ENCODE measurements at regions not wholly inside any gene's neighbourhood (a gene's known extent, or its start where the extent isn't known, plus 50 kb on each side); places are given as distances from the start of the nearest gene placed in this dataset.
A peak's percentile ranks its signal among the peaks of the same experiment; 100 is the strongest.

GRCh38 chr6:133165235-133165634 is 75.9 kb upstream of the EYA4 start:
- Histone ChIP-seq H3K9ac (ENCODE audit: low read depth, low read length) (no peak overlapping the region), H2BK15ac (ENCODE audit: low read depth, low read length) (no peak overlapping the region), H3K23ac (ENCODE audit: low read depth, low read length) (no peak overlapping the region), H3K79me1 (ENCODE audit: low read depth in 1 of 2, low read length in 2 of 2) (no peaks in the 10 kb centered on the region), H4K5ac (ENCODE audit: low read depth, low read length) (no peak overlapping the region), H4K8ac (ENCODE audit: low read depth in 2 of 2, low read length in 2 of 2) (no peak overlapping the region), H3K4me2 (ENCODE audit: low read depth, low read length) (no peak overlapping the region), H2BK120ac (ENCODE audit: low read depth, low read length) (no peak overlapping the region), H3K14ac (replicated peaks; ENCODE audit: low read depth, low read length) (no peak overlapping the region), H3K4me1 (ENCODE audit: control insufficient read depth, insufficient read depth, low read length) (peaks cover 5% of the 10 kb centered on the region; the same call in 1 of the 2 replicates), H2AK9ac (replicated peaks; ENCODE audit: low read depth, low read length, poor library complexity) (no peak overlapping the region), H2AK5ac (ENCODE audit: low read depth, low read length) (no peak overlapping the region), H3K9me3 (ENCODE audit: control insufficient read depth, insufficient read depth, low read length) (no peaks in the 10 kb centered on the region), H2BK20ac (ENCODE audit: low read depth, low read length) (no peak overlapping the region), H3K18ac (ENCODE audit: low read depth, low read length) (no peak overlapping the region), H3K27ac (ENCODE audit: insufficient read depth, low read length) (no peak overlapping the region; the same call in 1 of the 2 replicates), H3K56ac (ENCODE audit: extremely low read depth, insufficient read depth, low read length) (no peak overlapping the region), H2BK5ac (ENCODE audit: low read depth, low read length, poor library complexity, severe bottlenecking) (no peak overlapping the region), H3K4ac (ENCODE audit: low read depth, low read length) (no peak overlapping the region), H3K4me3 (ENCODE audit: insufficient read depth, low read depth, low read length) (no peak overlapping the region), H2AFZ (replicated peaks; ENCODE audit: low read length, poor library complexity) (no peak overlapping the region), H3K36me3 (ENCODE audit: control insufficient read depth, insufficient read depth, low read length) (no peaks in the 10 kb centered on the region), H4K20me1 (ENCODE audit: insufficient read depth, low read length) (no peaks in the 10 kb centered on the region), H3K9me1 (ENCODE audit: insufficient read depth, low read length) (no peaks in the 10 kb centered on the region), H3K27me3 (ENCODE audit: control insufficient read depth, insufficient read depth, low read length) (no peaks in the 10 kb centered on the region), H4K91ac (ENCODE audit: insufficient read depth, low read depth, low read length) (no peak overlapping the region)
- ATAC-seq (ENCODE audit: low read depth) (peak; percentile 84), DNase-seq (peak; percentile 58)
- in situ Hi-C loops (cut with MboI; ENCODE audit: low sequenced_read_pairs) (no loop called here), intact Hi-C loops (cut with micrococcal nuclease) (no loop called here), dilution Hi-C loops (cut with HindIII; ENCODE audit: low sequenced_read_pairs, unreplicated experiment) (no loop called here)
- CTCF ChIA-PET: interaction anchor here (0.7 kb wide), 1 partner anchor 9 kb away, joined by 3 read pairs; no protein-coding TSS in a partner anchor
- POLR2A ChIA-PET (ENCODE audit: unreplicated experiment): no interaction called here
- BruUV-seq (replicated peaks): no TSS peak
- TF ChIP-seq BHLHE40 (IDR thresholded peaks at IDR 0.05; ENCODE audit: low read depth, low read length): no peak
- no peak for TF ChIP-seq RAD21 (IDR thresholded peaks at IDR 0.05; ENCODE audit: low read length)
- TF ChIP-seq FOS (IDR thresholded peaks at IDR 0.05; ENCODE audit: low read depth, low read length): no peak
- no peak for TF ChIP-seq USF2 (IDR thresholded peaks at IDR 0.05; ENCODE audit: low read depth, low read length)
- no peak for TF ChIP-seq RCOR1 (IDR thresholded peaks at IDR 0.05; ENCODE audit: insufficient replicate concordance, low read length)
- no peak for TF ChIP-seq MXI1 (IDR thresholded peaks at IDR 0.05; ENCODE audit: borderline replicate concordance, low read depth, low read length)
- no peak for TF ChIP-seq RFX5 (IDR thresholded peaks at IDR 0.05; ENCODE audit: low read depth, low read length)
- TF ChIP-seq CTCF (conservative IDR thresholded peaks at IDR 0.05; ENCODE audit: low read depth, low read length): no peak

Data from IMR-90 (cell line).